ENCODE measurements at regions not wholly inside any gene's neighbourhood (a gene's known extent, or its start where the extent isn't known, plus 50 kb on each side); places are given as distances from the start of the nearest gene placed in this dataset.

- TF ChIP-seq CREB1 (IDR thresholded peaks at IDR 0.05) (no peak), CREB1 (CRISPR knock-in tag; IDR thresholded peaks at IDR 0.05) (no peak), ELF4 (CRISPR knock-in tag; IDR thresholded peaks at IDR 0.05) (no peak), CREBBP (IDR thresholded peaks at IDR 0.05; ENCODE audit: low read depth, low read length) (no peak), ZBTB1 (CRISPR knock-in tag; IDR thresholded peaks at IDR 0.05; ENCODE audit: borderline replicate concordance, low read depth) (no peak), ZNF24 (IDR thresholded peaks at IDR 0.05) (no peak), EGR1 (conservative IDR thresholded peaks at IDR 0.05) (no peak), IRF1 (CRISPR knock-in tag; IDR thresholded peaks at IDR 0.05; ENCODE audit: borderline replicate concordance) (no peak), TAF1 (IDR thresholded peaks at IDR 0.05; ENCODE audit: control insufficient read depth, extremely low read depth, insufficient read depth, low read length, severe bottlenecking) (no peak), CTCF (IDR thresholded peaks at IDR 0.05 in 2 of 3, conservative IDR thresholded peaks at IDR 0.05 in 1 of 3; ENCODE audit: insufficient read depth in 2 of 3, low read depth in 1 of 3, low read length in 3 of 3) (no peak), ZNF274 (IDR thresholded peaks at IDR 0.05; ENCODE audit: borderline replicate concordance, low read depth, low read length) (no peak)
Measured at GRCh38 chr6:78768271-78768670, 99.1 kb upstream of the IRAK1BP1 start.

Data from K562 (cell line).